H9 (cell line): ENCODE measurements at regions not wholly inside any gene's neighbourhood (a gene's known extent, or its start where the extent isn't known, plus 50 kb on each side); places are given as distances from the start of the nearest gene placed in this dataset.

Experiments
- DNase-seq: peaks from one replicate; pipeline ENCODE4 v3.0.0-alpha.2; 2017
- H2AFZ ChIP-seq: one replicate; pipeline ENCODE4 v1.6.1; 2013; ENCODE audit warnings: mild to moderate bottlenecking, low read length, control low read depth, moderate library complexity
- H2AK5ac ChIP-seq: 2 replicates; pipeline ENCODE4 v1.6.1; 2013; ENCODE audit warnings: low read length, control low read depth, mixed read lengths; ENCODE audit not compliant: insufficient read length
- H2BK120ac ChIP-seq: one replicate; pipeline ENCODE4 v1.6.1; 2013; ENCODE audit warnings: low read depth, mild to moderate bottlenecking, low read length, control low read depth, inconsistent platforms; ENCODE audit not compliant: poor library complexity, severe bottlenecking
- H2BK12ac ChIP-seq: 2 replicates; pipeline ENCODE4 v1.6.1; 2013; ENCODE audit warnings: low read length, control low read depth, mixed read lengths, low read depth; ENCODE audit not compliant: insufficient read length
- H2BK15ac ChIP-seq: 2 replicates; pipeline ENCODE4 v1.6.1; 2013; ENCODE audit warnings: low read depth, low read length, control low read depth
- H2BK20ac ChIP-seq: one replicate; pipeline ENCODE4 v1.6.1; 2013; ENCODE audit warnings: low read depth, mild to moderate bottlenecking, low read length, control low read depth, inconsistent platforms; ENCODE audit not compliant: poor library complexity, severe bottlenecking
- H2BK5ac ChIP-seq: 2 replicates; pipeline ENCODE4 v1.6.1; 2013; ENCODE audit warnings: low read length, control low read depth, mixed read lengths; ENCODE audit not compliant: insufficient read length
- H3K14ac ChIP-seq: 2 replicates; pipeline ENCODE4 v1.6.1; 2013; ENCODE audit warnings: low read length, control low read depth; ENCODE audit not compliant: insufficient read depth
- H3K18ac ChIP-seq: 2 replicates; pipeline ENCODE4 v1.6.1; 2013; ENCODE audit warnings: low read depth, mild to moderate bottlenecking, mixed read lengths, low read length, control low read depth; ENCODE audit not compliant: insufficient read length
- H3K23ac ChIP-seq: 2 replicates; pipeline ENCODE4 v1.6.1; 2013; ENCODE audit warnings: low read length, control low read depth, mixed read lengths, low read depth; ENCODE audit not compliant: insufficient read length
- H3K23me2 ChIP-seq: 2 replicates; pipeline ENCODE4 v1.6.1; 2013; ENCODE audit warnings: low read depth, mild to moderate bottlenecking, mixed read lengths, low read length, control low read depth; ENCODE audit not compliant: insufficient read length, poor library complexity, severe bottlenecking
- H3K27ac ChIP-seq: 2 replicates; pipeline ENCODE4 v1.5.1; 2013; ENCODE audit warnings: low read length, control low read depth, mixed read lengths, low read depth; ENCODE audit not compliant: insufficient read length
- H3K27me3 ChIP-seq: 2 replicates; pipeline ENCODE4 v1.6.1; 2013; ENCODE audit warnings: low read length, control low read depth, inconsistent platforms; ENCODE audit not compliant: insufficient read depth
- H3K4ac ChIP-seq: 2 replicates; pipeline ENCODE4 v1.6.1; 2013; ENCODE audit warnings: low read depth, mild to moderate bottlenecking, control low read depth, inconsistent platforms, low read length, moderate library complexity
- H3K4me1 ChIP-seq: 2 replicates; pipeline ENCODE4 v1.6.1; 2013; ENCODE audit warnings: low read length, control low read depth, inconsistent platforms; ENCODE audit not compliant: insufficient read depth
- H3K4me2 ChIP-seq: 2 replicates; pipeline ENCODE4 v1.6.1; 2013; ENCODE audit warnings: low read length, control low read depth, mixed read lengths; ENCODE audit not compliant: insufficient read length, insufficient read depth
- H3K56ac ChIP-seq: 2 replicates; pipeline ENCODE4 v1.6.1; 2013; ENCODE audit warnings: low read depth, mild to moderate bottlenecking, mixed read lengths, low read length, control low read depth; ENCODE audit not compliant: insufficient read length
- H3K79me1 ChIP-seq: 2 replicates; pipeline ENCODE4 v1.6.1; 2013; ENCODE audit warnings: low read depth, mild to moderate bottlenecking, moderate library complexity, low read length, control low read depth, inconsistent platforms; ENCODE audit not compliant: insufficient read depth, poor library complexity, severe bottlenecking
- H3K79me2 ChIP-seq: 2 replicates; pipeline ENCODE4 v1.6.1; 2013; ENCODE audit warnings: low read length, control low read depth, inconsistent platforms; ENCODE audit not compliant: insufficient read depth
- H3K9ac ChIP-seq: 2 replicates; pipeline ENCODE4 v1.6.1; 2013; ENCODE audit warnings: low read length, control low read depth, mixed read lengths; ENCODE audit not compliant: insufficient read length; ENCODE audit errors: extremely low read depth
- H3K9me3 ChIP-seq: one replicate; pipeline ENCODE4 v1.6.1; 2013; ENCODE audit warnings: low read depth, low read length, inconsistent platforms; ENCODE audit not compliant: control insufficient read depth
- H3T11ph ChIP-seq: one replicate; pipeline ENCODE4 v1.6.1; 2013; ENCODE audit warnings: mild to moderate bottlenecking, low read length, control low read depth, inconsistent platforms
- H4K20me1 ChIP-seq: one replicate; pipeline ENCODE4 v1.6.1; 2013; ENCODE audit not compliant: control insufficient read depth, insufficient read length, insufficient read depth
- H4K5ac ChIP-seq: 2 replicates; pipeline ENCODE4 v1.6.1; 2013; ENCODE audit warnings: low read depth, mild to moderate bottlenecking, mixed read lengths, low read length, control low read depth; ENCODE audit not compliant: insufficient read length
- H4K8ac ChIP-seq: replicated peaks from 2 replicates; pipeline ENCODE4 v1.6.1; 2013; ENCODE audit warnings: low read length, control low read depth, mixed read lengths, low read depth; ENCODE audit not compliant: insufficient read length
- H4K91ac ChIP-seq: 2 replicates; pipeline ENCODE4 v1.6.1; 2013; ENCODE audit warnings: low read depth, mild to moderate bottlenecking, moderate library complexity, mixed read lengths, low read length, control low read depth; ENCODE audit not compliant: insufficient read length
- H3K27ac Mint-ChIP-seq, 3 experiments: 2 replicates in 2 of 3; 3 replicates in 1 of 3; pipeline ENCODE4 v1.8.0; 2020 to 2021; ENCODE audit warnings: mixed read lengths in 3 of 3, mild to moderate bottlenecking in 1 of 3, moderate library complexity in 1 of 3
- H3K27me3 Mint-ChIP-seq: 2 replicates; pipeline ENCODE4 v1.8.0; 2021; ENCODE audit warnings: low read depth, mild to moderate bottlenecking, moderate library complexity, mixed read lengths
- H3K36me3 Mint-ChIP-seq, 3 experiments: 2 replicates in 2 of 3; 3 replicates in 1 of 3; pipeline ENCODE4 v1.8.0; 2020 to 2021; ENCODE audit warnings: low read depth in 3 of 3, mixed read lengths in 3 of 3; ENCODE audit not compliant: insufficient read depth in 1 of 3
- H3K4me1 Mint-ChIP-seq, 2 experiments: 2 replicates each; pipeline ENCODE4 v1.8.0; 2020; ENCODE audit warnings: mixed read lengths in 2 of 2
- H3K4me3 Mint-ChIP-seq, 2 experiments: 2 replicates in 1 of 2; 3 replicates in 1 of 2; pipeline ENCODE4 v1.8.0; 2020 to 2021; ENCODE audit warnings: mild to moderate bottlenecking in 2 of 2, mixed read lengths in 2 of 2, moderate library complexity in 1 of 2
- H3K9me3 Mint-ChIP-seq, 2 experiments: 2 replicates in 1 of 2; 3 replicates in 1 of 2; pipeline ENCODE4 v1.8.0; 2020; ENCODE audit warnings: mild to moderate bottlenecking in 2 of 2, mixed read lengths in 2 of 2, moderate library complexity in 1 of 2
- WGBS: extraction: QIAGEN DNeasy Blood & Tissue Kit; methylation state at CpG from one replicate; pipeline ENCODE4 v1.1.7; 2013; ENCODE audit warnings: missing lambda C conversion rate, low lambda C conversion rate, mixed read lengths; ENCODE audit not compliant: insufficient read length; ENCODE audit errors: extremely low coverage; 5-methylcytosine and 5-hydroxymethylcytosine counted together
- TF ChIP-seq, protein P1 (sequence below): fragments of 200-600 bp; sonication (generic); conservative IDR thresholded peaks from 3 replicates; pipeline ENCODE4 v1.8.0; 2021; ENCODE audit warnings: antibody characterized with exemption, mild to moderate bottlenecking

DNA sequence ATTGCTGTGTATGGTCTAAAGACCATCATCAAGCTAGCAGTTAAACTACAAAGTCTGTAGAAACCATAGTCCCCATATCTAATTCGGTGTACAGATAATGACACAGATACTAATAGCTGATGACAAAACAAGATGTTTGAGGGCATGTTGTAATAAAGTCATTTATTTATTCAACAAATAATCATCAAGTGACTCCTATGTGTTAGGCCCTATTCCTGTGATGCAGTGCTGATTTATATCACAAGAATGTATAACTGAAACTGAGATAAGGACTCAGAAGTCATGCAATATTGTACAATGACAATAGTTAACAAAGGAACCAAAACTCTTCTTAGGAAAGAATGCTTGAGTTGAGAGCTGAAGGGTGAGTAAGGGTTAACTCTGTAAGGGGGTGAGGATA, 315.0 kb upstream of the NR3C2 start:
- no peak overlapping the region for H3K14ac ChIP-seq
- no peak overlapping the region for H2BK12ac ChIP-seq
- no peak overlapping the region for H3K27ac ChIP-seq
- no peak overlapping the region for H3K4me3 Mint-ChIP-seq
- peaks cover 7 to 11% (median 7%) of the 10 kb centered on the region in 3 experiments; a peak in 5 of 7 replicates for H3K36me3 Mint-ChIP-seq
- no peaks in the 10 kb centered on the region for H3K4me1 Mint-ChIP-seq
- H3K23me2 ChIP-seq, result no peaks in the 10 kb centered on the region
- TF ChIP-seq, protein P1, sequence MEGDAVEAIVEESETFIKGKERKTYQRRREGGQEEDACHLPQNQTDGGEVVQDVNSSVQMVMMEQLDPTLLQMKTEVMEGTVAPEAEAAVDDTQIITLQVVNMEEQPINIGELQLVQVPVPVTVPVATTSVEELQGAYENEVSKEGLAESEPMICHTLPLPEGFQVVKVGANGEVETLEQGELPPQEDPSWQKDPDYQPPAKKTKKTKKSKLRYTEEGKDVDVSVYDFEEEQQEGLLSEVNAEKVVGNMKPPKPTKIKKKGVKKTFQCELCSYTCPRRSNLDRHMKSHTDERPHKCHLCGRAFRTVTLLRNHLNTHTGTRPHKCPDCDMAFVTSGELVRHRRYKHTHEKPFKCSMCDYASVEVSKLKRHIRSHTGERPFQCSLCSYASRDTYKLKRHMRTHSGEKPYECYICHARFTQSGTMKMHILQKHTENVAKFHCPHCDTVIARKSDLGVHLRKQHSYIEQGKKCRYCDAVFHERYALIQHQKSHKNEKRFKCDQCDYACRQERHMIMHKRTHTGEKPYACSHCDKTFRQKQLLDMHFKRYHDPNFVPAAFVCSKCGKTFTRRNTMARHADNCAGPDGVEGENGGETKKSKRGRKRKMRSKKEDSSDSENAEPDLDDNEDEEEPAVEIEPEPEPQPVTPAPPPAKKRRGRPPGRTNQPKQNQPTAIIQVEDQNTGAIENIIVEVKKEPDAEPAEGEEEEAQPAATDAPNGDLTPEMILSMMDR, result no peak
- H2AFZ ChIP-seq, result no peak overlapping the region
- no peak overlapping the region for H2BK5ac ChIP-seq
- no peak overlapping the region for H2BK20ac ChIP-seq
- H3K9me3 ChIP-seq, result no peaks in the 10 kb centered on the region
- H3K27ac Mint-ChIP-seq, result no peak overlapping the region
- no peak overlapping the region for H4K91ac ChIP-seq
- no peak overlapping the region for H3K4ac ChIP-seq
- no peak overlapping the region for H2BK15ac ChIP-seq
- H4K20me1 ChIP-seq, result no peaks in the 10 kb centered on the region
- H3K56ac ChIP-seq, result no peak overlapping the region
- H3K23ac ChIP-seq, result no peak overlapping the region
- no peaks in the 10 kb centered on the region for H3K79me1 ChIP-seq
- no peak overlapping the region for H4K5ac ChIP-seq
- H3K4me2 ChIP-seq, result no peak overlapping the region
- H3K4me1 ChIP-seq, result no peaks in the 10 kb centered on the region
- no peak overlapping the region for H3K9ac ChIP-seq
- no peaks in the 10 kb centered on the region for H3K27me3 ChIP-seq
- no peak for DNase-seq
- H3T11ph ChIP-seq, result no peak overlapping the region
- H3K9me3 Mint-ChIP-seq, result peaks cover 24 to 28% of the 10 kb centered on the region in 2 experiments; a peak in 4 of 5 replicates
- no peak overlapping the region for H2AK5ac ChIP-seq
- no peak overlapping the region for H2BK120ac ChIP-seq
- no peak overlapping the region for H4K8ac ChIP-seq
- H3K27me3 Mint-ChIP-seq, result no peaks in the 10 kb centered on the region
- no CpG with 5 or more reads among the region's 1 CpG for WGBS
- H3K18ac ChIP-seq, result no peak overlapping the region
- H3K79me2 ChIP-seq, result no peaks in the 10 kb centered on the region
